ENCODE measurements at regions not wholly inside any gene's neighbourhood (a gene's known extent, or its start where the extent isn't known, plus 50 kb on each side); places are given as distances from the start of the nearest gene placed in this dataset.

DNA sequence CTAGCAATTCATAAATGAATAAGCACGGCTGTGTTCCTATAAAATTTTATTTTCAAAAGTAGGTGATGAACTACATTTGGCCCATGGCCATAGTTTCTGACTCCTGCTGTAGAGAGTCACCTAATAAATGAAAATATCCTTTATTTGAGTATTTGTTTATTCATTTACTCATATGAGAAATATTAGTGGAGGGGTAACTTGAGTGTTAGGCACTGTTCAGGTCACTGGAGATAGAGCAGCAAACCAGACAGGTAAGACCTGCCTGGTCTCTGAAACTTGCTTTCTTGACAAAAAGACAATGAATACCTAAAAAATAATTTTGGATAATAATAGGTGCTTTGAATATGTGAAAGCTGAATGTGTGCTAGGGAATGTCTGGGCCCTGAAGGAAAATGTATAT, 68.8 kb downstream of the YIPF5 start:
- H3K4me3 ChIP-seq (replicated peaks in 1 of 3; ENCODE audit: low read depth in 2 of 3, low read length in 3 of 3): no peak overlapping the region
- H3K36me3 ChIP-seq (replicated peaks in 1 of 2; ENCODE audit: control insufficient read depth in 1 of 2, insufficient read depth in 2 of 2, low read length in 2 of 2): no peaks in the 10 kb centered on the region
- Mint-ChIP-seq H3K36me3 (no peaks in the 10 kb centered on the region), H3K27me3 (ENCODE audit: low read depth in 3 of 3) (peaks cover 0 to 5% (median 0%) of the 10 kb centered on the region in 3 donors), H3K27ac (no peak overlapping the region), H3K9me3 (peaks cover 0 to 5% (median 2%) of the 10 kb centered on the region in 7 donors), H3K4me1 (no peaks in the 10 kb centered on the region), H3K4me3 (no peak overlapping the region)
- no peaks in the 10 kb centered on the region for H3K79me2 ChIP-seq (ENCODE audit: insufficient read depth, low read length)
- no peaks in the 10 kb centered on the region for H3K27me3 ChIP-seq (ENCODE audit: control insufficient read depth in 2 of 2, insufficient read depth in 2 of 2, low read length in 2 of 2)
- no peak overlapping the region for H3K27ac ChIP-seq (ENCODE audit: low read depth in 1 of 2, low read length in 2 of 2)
- H2AFZ ChIP-seq (ENCODE audit: insufficient read depth, low read depth, low read length, poor library complexity, severe bottlenecking): no peak overlapping the region
- no CpG with 5 or more reads among the region's 1 CpG for WGBS (ENCODE audit: insufficient coverage)
- H3K4me1 ChIP-seq (ENCODE audit: control insufficient read depth in 1 of 2, insufficient read depth in 2 of 2, low read length in 2 of 2): no peaks in the 10 kb centered on the region
- TF ChIP-seq, protein P1, sequence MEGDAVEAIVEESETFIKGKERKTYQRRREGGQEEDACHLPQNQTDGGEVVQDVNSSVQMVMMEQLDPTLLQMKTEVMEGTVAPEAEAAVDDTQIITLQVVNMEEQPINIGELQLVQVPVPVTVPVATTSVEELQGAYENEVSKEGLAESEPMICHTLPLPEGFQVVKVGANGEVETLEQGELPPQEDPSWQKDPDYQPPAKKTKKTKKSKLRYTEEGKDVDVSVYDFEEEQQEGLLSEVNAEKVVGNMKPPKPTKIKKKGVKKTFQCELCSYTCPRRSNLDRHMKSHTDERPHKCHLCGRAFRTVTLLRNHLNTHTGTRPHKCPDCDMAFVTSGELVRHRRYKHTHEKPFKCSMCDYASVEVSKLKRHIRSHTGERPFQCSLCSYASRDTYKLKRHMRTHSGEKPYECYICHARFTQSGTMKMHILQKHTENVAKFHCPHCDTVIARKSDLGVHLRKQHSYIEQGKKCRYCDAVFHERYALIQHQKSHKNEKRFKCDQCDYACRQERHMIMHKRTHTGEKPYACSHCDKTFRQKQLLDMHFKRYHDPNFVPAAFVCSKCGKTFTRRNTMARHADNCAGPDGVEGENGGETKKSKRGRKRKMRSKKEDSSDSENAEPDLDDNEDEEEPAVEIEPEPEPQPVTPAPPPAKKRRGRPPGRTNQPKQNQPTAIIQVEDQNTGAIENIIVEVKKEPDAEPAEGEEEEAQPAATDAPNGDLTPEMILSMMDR (IDR thresholded peaks at IDR 0.05): no peak
- no peaks in the 10 kb centered on the region for H4K20me1 ChIP-seq (ENCODE audit: insufficient read depth, low read length)
- DNase-seq: no peak
- H3K9me3 ChIP-seq (replicated peaks in 1 of 2; ENCODE audit: control insufficient read depth in 1 of 2, insufficient read depth in 1 of 2, low read length in 2 of 2): peaks cover 0 to 4% of the 10 kb centered on the region in 2 donors
- intact Hi-C loops (cut with micrococcal nuclease): no loop called here
- H3K4me2 ChIP-seq (replicated peaks; ENCODE audit: extremely low read depth, low read length, poor library complexity, severe bottlenecking): no peak overlapping the region
- no peak overlapping the region for H3K9ac ChIP-seq (ENCODE audit: insufficient read depth, low read length, poor library complexity, severe bottlenecking)

DNA sequence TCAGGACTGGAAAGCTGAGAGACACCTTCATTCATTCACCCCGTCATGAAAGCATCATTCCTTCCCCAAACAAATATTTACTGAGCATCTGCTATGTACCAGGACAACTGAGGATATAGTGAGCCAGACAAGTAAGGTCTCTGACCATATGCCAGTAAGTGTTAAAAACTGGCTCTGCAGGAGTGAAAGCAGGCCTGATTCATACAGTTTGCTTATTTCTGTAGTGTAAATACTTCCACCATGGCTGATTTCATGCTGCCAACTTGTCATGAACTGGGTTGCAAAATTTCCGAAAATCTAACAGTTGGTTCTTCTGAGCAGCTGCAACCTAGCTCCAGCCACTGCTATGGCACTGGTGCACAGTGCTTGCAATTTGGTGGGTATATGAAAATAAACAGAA, 68.1 kb downstream of the YIPF5 start:
- H3K27ac ChIP-seq (ENCODE audit: low read depth in 1 of 2, low read length in 2 of 2): no peak overlapping the region
- no peak for DNase-seq
- no peak overlapping the region for H3K4me2 ChIP-seq (replicated peaks; ENCODE audit: extremely low read depth, low read length, poor library complexity, severe bottlenecking)
- no peaks in the 10 kb centered on the region for H3K4me1 ChIP-seq (ENCODE audit: control insufficient read depth in 1 of 2, insufficient read depth in 2 of 2, low read length in 2 of 2)
- H3K4me3 ChIP-seq (replicated peaks in 1 of 3; ENCODE audit: low read depth in 2 of 3, low read length in 3 of 3): no peak overlapping the region
- H3K36me3 ChIP-seq (replicated peaks in 1 of 2; ENCODE audit: control insufficient read depth in 1 of 2, insufficient read depth in 2 of 2, low read length in 2 of 2): no peaks in the 10 kb centered on the region
- H2AFZ ChIP-seq (ENCODE audit: insufficient read depth, low read depth, low read length, poor library complexity, severe bottlenecking): no peak overlapping the region
- no peak overlapping the region for H3K9ac ChIP-seq (ENCODE audit: insufficient read depth, low read length, poor library complexity, severe bottlenecking)
- no peak overlapping the region for H3K27ac Mint-ChIP-seq
- TF ChIP-seq, protein P1 (IDR thresholded peaks at IDR 0.05): no peak
- no peaks in the 10 kb centered on the region for H3K27me3 ChIP-seq (ENCODE audit: control insufficient read depth in 2 of 2, insufficient read depth in 2 of 2, low read length in 2 of 2)
- H3K79me2 ChIP-seq (ENCODE audit: insufficient read depth, low read length): no peaks in the 10 kb centered on the region
- H3K27me3 Mint-ChIP-seq (ENCODE audit: low read depth in 3 of 3): peaks cover 0 to 5% (median 1%) of the 10 kb centered on the region in 3 donors
- peaks cover 0 to 5% (median 2%) of the 10 kb centered on the region in 7 donors for H3K9me3 Mint-ChIP-seq
- intact Hi-C loops (cut with micrococcal nuclease): no loop called here
- H3K4me3 Mint-ChIP-seq: no peak overlapping the region
- no peaks in the 10 kb centered on the region for H3K36me3 Mint-ChIP-seq
- H3K4me1 Mint-ChIP-seq: no peaks in the 10 kb centered on the region
- H3K9me3 ChIP-seq (replicated peaks in 1 of 2; ENCODE audit: control insufficient read depth in 1 of 2, insufficient read depth in 1 of 2, low read length in 2 of 2): peaks cover 0 to 3% of the 10 kb centered on the region in 2 donors
- 89% methylated on average over 1 of the region's 2 CpGs for WGBS (ENCODE audit: insufficient coverage)
- no peaks in the 10 kb centered on the region for H4K20me1 ChIP-seq (ENCODE audit: insufficient read depth, low read length)
